Endodermal cell (in vitro differentiated cells): ENCODE measurements at regions not wholly inside any gene's neighbourhood (a gene's known extent, or its start where the extent isn't known, plus 50 kb on each side); places are given as distances from the start of the nearest gene placed in this dataset.

Experiments
- DNase-seq: peaks from one replicate; pipeline ENCODE4 v3.0.0-alpha.2; 2017
- H3K27ac ChIP-seq: 2 replicates; pipeline ENCODE4 v1.5.1; 2013; ENCODE audit warnings: mild to moderate bottlenecking, low read depth, low read length, moderate library complexity
- H3K27me3 ChIP-seq: 2 replicates; pipeline ENCODE4 v1.6.1; 2013; ENCODE audit warnings: mild to moderate bottlenecking, low read length, moderate library complexity; ENCODE audit not compliant: insufficient read depth, control insufficient read depth, poor library complexity, severe bottlenecking
- H3K36me3 ChIP-seq: 2 replicates; pipeline ENCODE4 v1.7.0; 2013; ENCODE audit warnings: mild to moderate bottlenecking, low read length, moderate library complexity; ENCODE audit not compliant: control insufficient read depth, insufficient read depth
- H3K4me1 ChIP-seq: one replicate; pipeline ENCODE4 v1.7.0; 2013; ENCODE audit warnings: low read length; ENCODE audit not compliant: control insufficient read depth, insufficient read depth
- H3K4me3 ChIP-seq: 2 replicates; pipeline ENCODE4 v1.5.1; 2013; ENCODE audit warnings: mild to moderate bottlenecking, low read length, moderate library complexity
- H3K9ac ChIP-seq: 2 replicates; pipeline ENCODE4 v1.6.1; 2013; ENCODE audit warnings: mild to moderate bottlenecking, low read length, moderate library complexity; ENCODE audit not compliant: poor library complexity, severe bottlenecking; ENCODE audit errors: extremely low read depth
- H3K9me3 ChIP-seq: 2 replicates; pipeline ENCODE4 v1.6.1; 2013; ENCODE audit warnings: mild to moderate bottlenecking, low read length, moderate library complexity; ENCODE audit not compliant: control insufficient read depth
- H3K27ac Mint-ChIP-seq: 2 replicates; pipeline ENCODE4 v1.8.0; 2020; ENCODE audit warnings: mixed read lengths
- H3K27me3 Mint-ChIP-seq: 2 replicates; pipeline ENCODE4 v1.8.0; 2021; ENCODE audit warnings: mild to moderate bottlenecking, mixed read lengths; ENCODE audit not compliant: insufficient read depth
- H3K36me3 Mint-ChIP-seq: 2 replicates; pipeline ENCODE4 v1.8.0; 2020; ENCODE audit warnings: low read depth, mixed read lengths
- H3K4me1 Mint-ChIP-seq: 2 replicates; pipeline ENCODE4 v1.8.0; 2020; ENCODE audit warnings: mixed read lengths
- H3K4me3 Mint-ChIP-seq: 2 replicates; pipeline ENCODE4 v1.8.0; 2020; ENCODE audit warnings: mild to moderate bottlenecking, moderate library complexity, mixed read lengths
- H3K9me3 Mint-ChIP-seq: 2 replicates; pipeline ENCODE4 v1.8.0; 2020; ENCODE audit warnings: mild to moderate bottlenecking, mixed read lengths
- WGBS, 2 experiments: methylation state at CpG; one replicate each; pipeline versions ENCODE4 v1.1.5 to v1.1.7; 2013; ENCODE audit warnings: missing lambda C conversion rate in 2 of 2, mixed read lengths in 1 of 2; ENCODE audit not compliant: insufficient coverage in 1 of 2, insufficient read length in 1 of 2; 5-methylcytosine and 5-hydroxymethylcytosine counted together
- TF ChIP-seq, protein P1 (sequence below): fragments of 200-600 bp; sonication (generic); conservative IDR thresholded peaks from 2 replicates; pipeline ENCODE4 v1.5.0; 2021; ENCODE audit warnings: antibody characterized with exemption, mild to moderate bottlenecking

DNA sequence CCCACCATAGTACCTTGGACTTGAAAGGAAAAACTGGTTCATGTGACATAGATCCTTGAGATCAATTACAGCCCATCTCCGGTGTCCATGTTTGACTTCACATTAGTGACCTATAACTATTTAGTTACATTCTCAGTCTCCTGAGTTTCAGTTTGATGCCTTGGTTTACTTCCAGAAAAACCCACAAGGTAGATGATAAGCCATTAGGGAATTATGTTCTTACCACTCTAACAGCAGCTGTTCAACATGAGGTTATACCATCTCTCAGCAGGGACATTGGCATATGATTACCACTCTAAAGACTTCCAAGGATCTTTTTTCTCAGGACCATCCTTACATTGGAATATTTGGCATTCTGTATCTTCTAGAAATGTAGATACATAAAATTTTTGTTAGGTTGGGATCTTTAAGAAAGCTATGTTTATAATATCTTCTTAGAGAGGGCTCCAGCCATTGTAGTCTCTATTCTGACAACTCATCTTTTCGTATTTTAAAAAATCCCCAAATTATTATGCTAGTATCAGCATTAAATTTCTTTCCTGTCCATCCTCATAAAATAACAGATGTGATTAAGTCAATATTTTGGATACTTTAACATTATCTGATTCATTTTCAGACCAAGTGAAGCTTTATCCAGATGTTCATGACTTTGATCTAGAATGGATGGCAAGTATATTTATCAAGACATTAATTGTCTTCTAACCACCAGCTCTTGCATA, 258.9 kb downstream of the RDH14 start:
- no peaks in the 10 kb centered on the region for H3K36me3 ChIP-seq
- H3K27me3 ChIP-seq: no peaks in the 10 kb centered on the region
- no peaks in the 10 kb centered on the region for H3K4me1 ChIP-seq
- H3K27ac ChIP-seq: no peak overlapping the region
- peaks cover 6% of the 10 kb centered on the region for H3K4me1 Mint-ChIP-seq
- no peak overlapping the region for H3K4me3 Mint-ChIP-seq
- no peaks in the 10 kb centered on the region for H3K9me3 ChIP-seq
- H3K36me3 Mint-ChIP-seq: no peaks in the 10 kb centered on the region
- no peaks in the 10 kb centered on the region for H3K9me3 Mint-ChIP-seq
- TF ChIP-seq, protein P1, sequence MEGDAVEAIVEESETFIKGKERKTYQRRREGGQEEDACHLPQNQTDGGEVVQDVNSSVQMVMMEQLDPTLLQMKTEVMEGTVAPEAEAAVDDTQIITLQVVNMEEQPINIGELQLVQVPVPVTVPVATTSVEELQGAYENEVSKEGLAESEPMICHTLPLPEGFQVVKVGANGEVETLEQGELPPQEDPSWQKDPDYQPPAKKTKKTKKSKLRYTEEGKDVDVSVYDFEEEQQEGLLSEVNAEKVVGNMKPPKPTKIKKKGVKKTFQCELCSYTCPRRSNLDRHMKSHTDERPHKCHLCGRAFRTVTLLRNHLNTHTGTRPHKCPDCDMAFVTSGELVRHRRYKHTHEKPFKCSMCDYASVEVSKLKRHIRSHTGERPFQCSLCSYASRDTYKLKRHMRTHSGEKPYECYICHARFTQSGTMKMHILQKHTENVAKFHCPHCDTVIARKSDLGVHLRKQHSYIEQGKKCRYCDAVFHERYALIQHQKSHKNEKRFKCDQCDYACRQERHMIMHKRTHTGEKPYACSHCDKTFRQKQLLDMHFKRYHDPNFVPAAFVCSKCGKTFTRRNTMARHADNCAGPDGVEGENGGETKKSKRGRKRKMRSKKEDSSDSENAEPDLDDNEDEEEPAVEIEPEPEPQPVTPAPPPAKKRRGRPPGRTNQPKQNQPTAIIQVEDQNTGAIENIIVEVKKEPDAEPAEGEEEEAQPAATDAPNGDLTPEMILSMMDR: no peak
- no peak overlapping the region for H3K4me3 ChIP-seq
- no peak overlapping the region for H3K27ac Mint-ChIP-seq
- 89 to 100% methylated on average over 1 to 2 of the region's 2 CpGs for WGBS, 2 experiments
- no peaks in the 10 kb centered on the region for H3K27me3 Mint-ChIP-seq
- no peak for DNase-seq
- H3K9ac ChIP-seq: no peak overlapping the region

DNA sequence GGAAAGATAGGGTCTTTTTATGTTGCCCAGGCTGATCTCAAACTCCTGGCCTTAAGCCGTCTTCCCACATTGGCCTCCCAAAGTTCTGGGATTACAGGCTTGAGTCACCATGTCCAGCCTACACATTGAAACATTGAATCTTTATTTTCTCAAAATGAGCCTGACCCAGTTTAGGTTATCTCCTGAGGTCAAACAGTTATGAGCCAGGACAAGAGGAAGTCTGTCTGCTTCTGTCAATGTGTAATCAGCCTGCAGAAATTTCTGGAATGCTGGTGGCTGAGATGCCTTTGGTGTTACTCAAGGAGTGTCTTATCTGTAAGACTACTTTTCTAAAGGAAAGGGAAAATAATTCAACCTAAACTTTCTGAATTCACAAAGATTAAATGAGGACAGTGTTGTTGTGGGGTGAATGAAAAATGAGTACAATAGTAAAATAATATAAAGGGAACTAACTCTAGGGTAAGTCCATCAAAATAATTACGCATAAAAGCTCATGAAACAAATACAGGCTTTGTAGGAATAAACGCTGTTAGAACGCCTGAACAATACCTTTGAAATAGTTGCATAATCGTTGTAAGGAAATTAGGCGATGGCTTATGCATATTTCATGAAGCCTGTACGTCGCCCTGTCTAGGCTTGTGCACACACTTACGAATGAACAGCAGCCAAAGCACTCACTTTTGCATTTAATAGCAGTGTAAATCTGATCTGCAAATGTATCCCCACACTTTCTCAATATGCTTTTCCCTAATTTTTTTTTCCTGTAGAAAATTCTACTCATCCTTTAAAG, 260.8 kb downstream of the RDH14 start:
- DNase-seq: peak; percentile 65
- Histone ChIP-seq H3K4me3 (no peak overlapping the region), H3K36me3 (no peaks in the 10 kb centered on the region), H3K9me3 (no peaks in the 10 kb centered on the region), H3K9ac (no peak overlapping the region), H3K27me3 (no peaks in the 10 kb centered on the region), H3K4me1 (no peaks in the 10 kb centered on the region), H3K27ac (peak overlapping the region; percentile 92)
- no peaks in the 10 kb centered on the region for H3K9me3 Mint-ChIP-seq
- peak overlapping the region; percentile 92 for H3K27ac Mint-ChIP-seq
- H3K4me1 Mint-ChIP-seq: peaks cover 6% of the 10 kb centered on the region
- no peaks in the 10 kb centered on the region for H3K27me3 Mint-ChIP-seq
- 79 to 89% methylated on average over 8 to 9 of the region's 9 CpGs for WGBS, 2 experiments
- H3K36me3 Mint-ChIP-seq: no peaks in the 10 kb centered on the region
- TF ChIP-seq, protein P1: no peak
- no peak overlapping the region for H3K4me3 Mint-ChIP-seq

- Histone ChIP-seq H3K36me3 (no peaks in the 10 kb centered on the region), H3K4me3 (no peak overlapping the region), H3K27me3 (no peaks in the 10 kb centered on the region), H3K9me3 (no peaks in the 10 kb centered on the region), H3K9ac (no peak overlapping the region), H3K4me1 (no peaks in the 10 kb centered on the region), H3K27ac (no peak overlapping the region)
- TF ChIP-seq, protein P1: no peak
- H3K27me3 Mint-ChIP-seq: no peaks in the 10 kb centered on the region
- H3K36me3 Mint-ChIP-seq: no peaks in the 10 kb centered on the region
- no peak overlapping the region for H3K27ac Mint-ChIP-seq
- 80 to 85% methylated on average over 1 to 5 of the region's 6 CpGs for WGBS, 2 experiments
- no peaks in the 10 kb centered on the region for H3K9me3 Mint-ChIP-seq
- H3K4me3 Mint-ChIP-seq: no peak overlapping the region
- DNase-seq: no peak
- H3K4me1 Mint-ChIP-seq: peaks cover 6% of the 10 kb centered on the region
Measured at GRCh38 chr2:18297534-18298058, 262.9 kb downstream of the RDH14 start.
